ENCODE measurements at regions not wholly inside any gene's neighbourhood (a gene's known extent, or its start where the extent isn't known, plus 50 kb on each side); places are given as distances from the start of the nearest gene placed in this dataset.

DNA sequence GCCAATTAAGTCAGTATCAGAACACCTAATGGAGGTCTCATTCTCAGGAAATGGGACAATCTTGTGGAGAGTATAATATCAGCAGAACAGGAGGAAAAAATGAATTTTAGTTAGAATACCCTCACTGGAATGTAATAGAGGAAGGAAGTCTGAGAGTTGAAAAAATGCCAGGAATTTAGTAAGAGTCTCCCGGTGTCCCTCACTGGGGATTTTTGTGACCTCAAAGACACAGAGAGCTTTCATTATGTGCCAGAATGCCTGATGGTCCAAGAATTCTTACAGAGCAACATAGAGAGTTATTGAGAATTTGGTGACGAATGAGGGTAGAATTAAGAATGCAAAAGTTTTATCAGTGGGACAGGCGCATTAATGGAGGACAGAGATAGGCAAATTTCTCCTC, 443.5 kb upstream of the B3GALT2 start:
- DNase-seq, result no peak
- Mint-ChIP-seq H3K27me3 (ENCODE audit: insufficient read depth) (no peaks in the 10 kb centered on the region), H3K36me3 (ENCODE audit: low read depth) (no peaks in the 10 kb centered on the region), H3K4me1 (peaks cover 6% of the 10 kb centered on the region), H3K9me3 (no peaks in the 10 kb centered on the region), H3K27ac (no peak overlapping the region), H3K4me3 (no peak overlapping the region)
- TF ChIP-seq, protein P1, sequence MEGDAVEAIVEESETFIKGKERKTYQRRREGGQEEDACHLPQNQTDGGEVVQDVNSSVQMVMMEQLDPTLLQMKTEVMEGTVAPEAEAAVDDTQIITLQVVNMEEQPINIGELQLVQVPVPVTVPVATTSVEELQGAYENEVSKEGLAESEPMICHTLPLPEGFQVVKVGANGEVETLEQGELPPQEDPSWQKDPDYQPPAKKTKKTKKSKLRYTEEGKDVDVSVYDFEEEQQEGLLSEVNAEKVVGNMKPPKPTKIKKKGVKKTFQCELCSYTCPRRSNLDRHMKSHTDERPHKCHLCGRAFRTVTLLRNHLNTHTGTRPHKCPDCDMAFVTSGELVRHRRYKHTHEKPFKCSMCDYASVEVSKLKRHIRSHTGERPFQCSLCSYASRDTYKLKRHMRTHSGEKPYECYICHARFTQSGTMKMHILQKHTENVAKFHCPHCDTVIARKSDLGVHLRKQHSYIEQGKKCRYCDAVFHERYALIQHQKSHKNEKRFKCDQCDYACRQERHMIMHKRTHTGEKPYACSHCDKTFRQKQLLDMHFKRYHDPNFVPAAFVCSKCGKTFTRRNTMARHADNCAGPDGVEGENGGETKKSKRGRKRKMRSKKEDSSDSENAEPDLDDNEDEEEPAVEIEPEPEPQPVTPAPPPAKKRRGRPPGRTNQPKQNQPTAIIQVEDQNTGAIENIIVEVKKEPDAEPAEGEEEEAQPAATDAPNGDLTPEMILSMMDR (conservative IDR thresholded peaks at IDR 0.05), result no peak
- WGBS, 2 experiments (ENCODE audit: insufficient coverage in 1 of 2, insufficient read length in 1 of 2), result 70 to 86% methylated on average over 1 to 3 of the region's 3 CpGs
- no peaks in the 10 kb centered on the region for H3K9me3 ChIP-seq (ENCODE audit: control insufficient read depth, low read length)
- H3K4me3 ChIP-seq (ENCODE audit: low read length), result no peak overlapping the region
- no peaks in the 10 kb centered on the region for H3K36me3 ChIP-seq (ENCODE audit: control insufficient read depth, insufficient read depth, low read length)
- no peaks in the 10 kb centered on the region for H3K4me1 ChIP-seq (ENCODE audit: control insufficient read depth, insufficient read depth, low read length)
- H3K9ac ChIP-seq (ENCODE audit: extremely low read depth, low read length, poor library complexity, severe bottlenecking), result no peak overlapping the region
- no peak overlapping the region for H3K27ac ChIP-seq (ENCODE audit: low read depth, low read length)
- H3K27me3 ChIP-seq (ENCODE audit: control insufficient read depth, insufficient read depth, low read length, poor library complexity, severe bottlenecking), result no peaks in the 10 kb centered on the region

DNA sequence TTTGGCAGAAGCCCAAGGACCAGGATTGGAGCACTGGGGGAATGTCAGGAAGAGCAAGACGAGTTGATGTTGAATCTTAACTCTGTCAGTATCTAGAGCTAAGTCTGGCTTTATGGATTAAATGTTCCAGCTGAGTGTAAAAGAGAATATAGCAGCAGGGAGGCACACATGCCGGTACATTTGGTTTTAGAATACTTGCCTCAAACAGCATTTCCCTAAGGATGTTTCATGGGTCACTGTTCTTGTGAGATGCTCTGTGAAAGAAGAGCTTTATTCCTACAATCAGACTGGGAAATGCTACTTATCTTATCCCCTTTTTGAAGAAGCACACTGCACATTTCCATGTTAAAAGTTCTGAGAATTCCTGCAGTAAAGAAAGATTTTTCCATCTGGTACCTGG, 440.3 kb upstream of the B3GALT2 start:
- Mint-ChIP-seq H3K4me3 (no peak overlapping the region), H3K36me3 (ENCODE audit: low read depth) (no peaks in the 10 kb centered on the region), H3K9me3 (no peaks in the 10 kb centered on the region), H3K27ac (no peak overlapping the region), H3K4me1 (peaks cover 6% of the 10 kb centered on the region), H3K27me3 (ENCODE audit: insufficient read depth) (no peaks in the 10 kb centered on the region)
- H3K27ac ChIP-seq (ENCODE audit: low read depth, low read length), result no peak overlapping the region
- no peaks in the 10 kb centered on the region for H3K27me3 ChIP-seq (ENCODE audit: control insufficient read depth, insufficient read depth, low read length, poor library complexity, severe bottlenecking)
- WGBS, 2 experiments (ENCODE audit: insufficient coverage in 1 of 2, insufficient read length in 1 of 2), result 67 to 84% methylated on average over 1 to 2 of the region's 2 CpGs
- no peak for DNase-seq
- H3K9me3 ChIP-seq (ENCODE audit: control insufficient read depth, low read length), result no peaks in the 10 kb centered on the region
- no peaks in the 10 kb centered on the region for H3K36me3 ChIP-seq (ENCODE audit: control insufficient read depth, insufficient read depth, low read length)
- TF ChIP-seq, protein P1 (conservative IDR thresholded peaks at IDR 0.05), result no peak
- no peaks in the 10 kb centered on the region for H3K4me1 ChIP-seq (ENCODE audit: control insufficient read depth, insufficient read depth, low read length)
- no peak overlapping the region for H3K9ac ChIP-seq (ENCODE audit: extremely low read depth, low read length, poor library complexity, severe bottlenecking)
- H3K4me3 ChIP-seq (ENCODE audit: low read length), result no peak overlapping the region

DNA sequence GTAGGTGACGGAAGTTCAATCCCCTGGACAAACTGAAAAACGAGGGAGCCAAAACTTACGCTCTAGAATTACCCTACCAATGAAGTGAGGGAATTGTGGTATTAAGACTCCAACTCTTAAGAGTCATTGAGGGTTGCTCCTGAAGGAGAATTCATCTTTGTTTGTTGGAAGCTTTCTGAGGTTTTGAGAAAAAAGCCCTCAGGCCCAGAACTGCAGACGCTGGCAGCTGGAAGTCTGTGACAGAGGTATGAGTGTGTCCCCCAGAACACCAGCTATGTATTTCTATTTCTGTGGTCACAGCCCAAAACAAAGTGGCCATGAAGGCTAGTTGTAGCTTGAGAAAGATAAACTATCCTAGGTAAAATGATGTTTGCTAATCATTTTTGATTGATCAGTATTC, 438.8 kb upstream of the B3GALT2 start:
- TF ChIP-seq, protein P1 (conservative IDR thresholded peaks at IDR 0.05), result no peak
- no peaks in the 10 kb centered on the region for H3K36me3 ChIP-seq (ENCODE audit: control insufficient read depth, insufficient read depth, low read length)
- no peaks in the 10 kb centered on the region for H3K27me3 Mint-ChIP-seq (ENCODE audit: insufficient read depth)
- DNase-seq, result no peak
- no peaks in the 10 kb centered on the region for H3K9me3 Mint-ChIP-seq
- H3K4me1 ChIP-seq (ENCODE audit: control insufficient read depth, insufficient read depth, low read length), result no peaks in the 10 kb centered on the region
- H3K9ac ChIP-seq (ENCODE audit: extremely low read depth, low read length, poor library complexity, severe bottlenecking), result no peak overlapping the region
- no peak overlapping the region for H3K4me3 Mint-ChIP-seq
- 84 to 85% methylated on average over 3 to 4 of the region's 4 CpGs for WGBS, 2 experiments (ENCODE audit: insufficient coverage in 1 of 2, insufficient read length in 1 of 2)
- H3K4me1 Mint-ChIP-seq, result peaks cover 6% of the 10 kb centered on the region
- H3K27ac ChIP-seq (ENCODE audit: low read depth, low read length), result no peak overlapping the region
- no peaks in the 10 kb centered on the region for H3K27me3 ChIP-seq (ENCODE audit: control insufficient read depth, insufficient read depth, low read length, poor library complexity, severe bottlenecking)
- H3K9me3 ChIP-seq (ENCODE audit: control insufficient read depth, low read length), result no peaks in the 10 kb centered on the region
- H3K27ac Mint-ChIP-seq, result no peak overlapping the region
- H3K4me3 ChIP-seq (ENCODE audit: low read length), result no peak overlapping the region
- H3K36me3 Mint-ChIP-seq (ENCODE audit: low read depth), result no peaks in the 10 kb centered on the region
